MM.1S (cell line): ENCODE measurements at regions not wholly inside any gene's neighbourhood (a gene's known extent, or its start where the extent isn't known, plus 50 kb on each side); places are given as distances from the start of the nearest gene placed in this dataset.
A peak's percentile ranks its signal among the peaks of the same experiment; 100 is the strongest.

Experiments used
- DNase-seq: peaks from one replicate; pipeline ENCODE4 v3.0.0-alpha.2; 2015
- H2AFZ ChIP-seq: fragments of 300-600 bp; sonication (generic); 2 replicates; pipeline ENCODE4 v1.6.0; 2016; ENCODE audit warnings: antibody characterized with exemption, low read length
- H3F3A ChIP-seq: fragments of 300-600 bp; sonication (generic); 2 replicates; pipeline ENCODE4 v1.6.1; 2016; ENCODE audit warnings: mild to moderate bottlenecking, antibody characterized with exemption, low read length, moderate library complexity, mixed read lengths; ENCODE audit not compliant: insufficient read depth
- H3K27ac ChIP-seq: fragments of 300-600 bp; sonication (generic); 2 replicates; pipeline ENCODE4 v1.5.1; 2016; ENCODE audit warnings: mild to moderate bottlenecking, low read length
- H3K27me3 ChIP-seq: fragments of 300-600 bp; sonication (generic); replicated peaks from 2 replicates; pipeline ENCODE4 v1.6.0; 2016; ENCODE audit warnings: low read length; ENCODE audit not compliant: insufficient read depth
- H3K36me3 ChIP-seq: fragments of 300-600 bp; sonication (generic); replicated peaks from 2 replicates; pipeline ENCODE4 v1.6.1; 2016; ENCODE audit warnings: mild to moderate bottlenecking, low read length, mixed read lengths; ENCODE audit not compliant: insufficient read depth
- H3K4me1 ChIP-seq: fragments of 300-600 bp; sonication (generic); 2 replicates; pipeline ENCODE4 v1.6.1; 2016; ENCODE audit warnings: low read length, mixed read lengths
- H3K4me2 ChIP-seq: fragments of 300-600 bp; sonication (generic); 2 replicates; pipeline ENCODE4 v1.6.0; 2016; ENCODE audit warnings: low read depth, low read length
- H3K4me3 ChIP-seq: fragments of 300-600 bp; sonication (generic); 2 replicates; pipeline ENCODE4 v1.5.1; 2016; ENCODE audit warnings: low read length, mixed read lengths
- H3K79me2 ChIP-seq: fragments of 300-600 bp; sonication (generic); 2 replicates; pipeline ENCODE4 v1.6.1; 2016; ENCODE audit warnings: mixed run types, low read length, mixed read lengths
- H3K9ac ChIP-seq: fragments of 300-600 bp; sonication (generic); 2 replicates; pipeline ENCODE4 v1.6.1; 2016; ENCODE audit warnings: low read length, mixed read lengths
- H3K9me2 ChIP-seq: fragments of 300-600 bp; sonication (generic); replicated peaks from 2 replicates; pipeline ENCODE4 v1.6.1; 2016; ENCODE audit warnings: mild to moderate bottlenecking, low read length, mixed read lengths; ENCODE audit not compliant: insufficient read depth
- H3K9me3 ChIP-seq: fragments of 300-600 bp; sonication (generic); replicated peaks from 2 replicates; pipeline ENCODE4 v1.6.1; 2016; ENCODE audit warnings: mild to moderate bottlenecking, low read length, mixed read lengths; ENCODE audit not compliant: insufficient read depth
- H4K20me1 ChIP-seq: fragments of 300-600 bp; sonication (generic); 2 replicates; pipeline ENCODE4 v1.6.1; 2016; ENCODE audit warnings: mild to moderate bottlenecking, low read length, moderate library complexity, mixed read lengths; ENCODE audit not compliant: insufficient read depth
- CTCF ChIP-seq: fragments of 300-600 bp; sonication (generic); IDR thresholded peaks from 2 replicates; pipeline ENCODE4 v1.5.1; 2016; ENCODE audit warnings: antibody characterized with exemption, low read length, mixed read lengths
- EZH2 ChIP-seq: fragments of 300-600 bp; sonication (generic); optimal IDR thresholded peaks from 2 replicates; pipeline ENCODE3; 2017; ENCODE audit warnings: low read depth, mild to moderate bottlenecking, antibody characterized with exemption, low read length, mixed read lengths
- EZH2phosphoT487 ChIP-seq: fragments of 300-600 bp; sonication (generic); IDR thresholded peaks from 2 replicates; pipeline ENCODE4 v1.6.1; 2018; ENCODE audit warnings: antibody characterized with exemption, low read length

- no peak overlapping the region for H3K4me3 ChIP-seq
- no peaks in the 10 kb centered on the region for H4K20me1 ChIP-seq
- no peaks in the 10 kb centered on the region for H3K79me2 ChIP-seq
- no peak overlapping the region for H2AFZ ChIP-seq
- no peak overlapping the region for H3K27ac ChIP-seq
- H3K27me3 ChIP-seq: no peaks in the 10 kb centered on the region
- DNase-seq: no peak
- no peak for TF ChIP-seq EZH2
- H3K9me2 ChIP-seq: no peaks in the 10 kb centered on the region
- no peaks in the 10 kb centered on the region for H3F3A ChIP-seq
- H3K4me2 ChIP-seq: no peak overlapping the region
- H3K36me3 ChIP-seq: no peaks in the 10 kb centered on the region
- peaks cover 15% of the 10 kb centered on the region for H3K4me1 ChIP-seq
- H3K9me3 ChIP-seq: no peaks in the 10 kb centered on the region
- H3K9ac ChIP-seq: no peak overlapping the region
Measured at GRCh38 chr12:127504874-127505273, 762.1 kb upstream of the TMEM132C start.

- H3K9me3 ChIP-seq: no peaks in the 10 kb centered on the region
- H3K4me3 ChIP-seq: no peak overlapping the region
- no peak overlapping the region for H3K4me2 ChIP-seq
- H3K9me2 ChIP-seq: no peaks in the 10 kb centered on the region
- no peaks in the 10 kb centered on the region for H3F3A ChIP-seq
- peaks cover 15% of the 10 kb centered on the region for H3K4me1 ChIP-seq
- H3K27me3 ChIP-seq: no peaks in the 10 kb centered on the region
- DNase-seq: no peak
- H3K79me2 ChIP-seq: no peaks in the 10 kb centered on the region
- TF ChIP-seq CTCF (no peak), EZH2 (no peak), EZH2phosphoT487 (no peak)
- H3K27ac ChIP-seq: no peak overlapping the region
- H4K20me1 ChIP-seq: no peaks in the 10 kb centered on the region
- H2AFZ ChIP-seq: no peak overlapping the region
- no peaks in the 10 kb centered on the region for H3K36me3 ChIP-seq
- H3K9ac ChIP-seq: no peak overlapping the region
Measured at GRCh38 chr12:127507341-127507740, 759.6 kb upstream of the TMEM132C start.

- DNase-seq: peak; percentile 21
- Histone ChIP-seq H3K4me2 (no peak overlapping the region), H3F3A (no peaks in the 10 kb centered on the region), H3K36me3 (no peaks in the 10 kb centered on the region), H3K79me2 (no peaks in the 10 kb centered on the region), H3K27ac (no peak overlapping the region), H3K27me3 (no peaks in the 10 kb centered on the region), H4K20me1 (no peaks in the 10 kb centered on the region), H3K4me1 (peaks cover 7% of the 10 kb centered on the region), H3K9me3 (no peaks in the 10 kb centered on the region), H3K4me3 (no peak overlapping the region), H2AFZ (no peak overlapping the region), H3K9me2 (no peaks in the 10 kb centered on the region), H3K9ac (no peak overlapping the region)
- TF ChIP-seq EZH2 (no peak), EZH2phosphoT487 (no peak), CTCF (no peak)
Measured at GRCh38 chr12:127509066-127509778, 757.7 kb upstream of the TMEM132C start.

GRCh38 chr12:127515941-127516340 is 751.0 kb upstream of the TMEM132C start:
- Histone ChIP-seq H4K20me1 (no peaks in the 10 kb centered on the region), H3K4me2 (no peak overlapping the region), H3K9me3 (no peaks in the 10 kb centered on the region), H3K79me2 (no peaks in the 10 kb centered on the region), H3K27me3 (no peaks in the 10 kb centered on the region), H3K27ac (no peak overlapping the region), H3K9ac (no peak overlapping the region), H3K4me3 (no peak overlapping the region), H3K36me3 (no peaks in the 10 kb centered on the region), H3F3A (no peaks in the 10 kb centered on the region), H3K4me1 (no peaks in the 10 kb centered on the region), H3K9me2 (no peaks in the 10 kb centered on the region), H2AFZ (no peak overlapping the region)
- TF ChIP-seq CTCF (no peak), EZH2phosphoT487 (no peak), EZH2 (no peak)
- DNase-seq: no peak
